Heart left ventricle (tissue), 16 donors: ENCODE measurements at regions not wholly inside any gene's neighbourhood (a gene's known extent, or its start where the extent isn't known, plus 50 kb on each side); places are given as distances from the start of the nearest gene placed in this dataset.
A peak's percentile ranks its signal among the peaks of the same experiment; 100 is the strongest.
"Not testable (repeated sequence)": the region's sequence is repeated elsewhere in the genome, so short reads cannot be mapped to it uniquely, and the experiment has no call there.

Experiments used
- ATAC-seq, 4 donors: fragments of 200-7000 bp; cut with Tn5 transposase; one replicate each; pipeline ENCODE4 v1.9.1; 2020 to 2022; ENCODE audit warnings: moderate library complexity in 4 of 4, mild to moderate bottlenecking in 3 of 4, moderate number of reproducible peaks in 1 of 4
- DNase-seq, 5 donors: peaks; one replicate each; pipeline ENCODE4 v3.0.0-alpha.2; 2020
- H3K27ac ChIP-seq, 12 donors: fragments of 200-600 bp; sonication (generic) in 4 of 12; one replicate each; pipeline versions ENCODE4 v1.5.0 to v1.8.0; 2016 to 2022; ENCODE audit warnings: mild to moderate bottlenecking in 2 of 12
- H3K27me3 ChIP-seq, 9 donors: fragments of 200-600 bp; sonication (generic) in 2 of 9; one replicate each; pipeline versions ENCODE4 v1.5.1 to v1.8.0; 2016 to 2022; ENCODE audit warnings: mild to moderate bottlenecking in 3 of 9
- H3K36me3 ChIP-seq, 9 donors: fragments of 200-600 bp; sonication (generic) in 2 of 9; one replicate each; pipeline versions ENCODE4 v1.5.0 to v1.8.0; 2018 to 2022; ENCODE audit warnings: mild to moderate bottlenecking in 2 of 9
- H3K4me1 ChIP-seq, 12 donors: fragments of 200-600 bp; sonication (generic) in 4 of 12; one replicate each; pipeline versions ENCODE4 v1.5.0 to v1.8.0; 2016 to 2022; ENCODE audit warnings: mild to moderate bottlenecking in 3 of 12
- H3K4me3 ChIP-seq, 12 donors: fragments of 200-600 bp; sonication (generic) in 4 of 12; one replicate each; pipeline versions ENCODE4 v1.5.0 to v1.8.0; 2017 to 2022; ENCODE audit warnings: mild to moderate bottlenecking in 9 of 12, moderate library complexity in 4 of 12
- H3K9me3 ChIP-seq, 12 donors: fragments of 200-600 bp; sonication (generic) in 4 of 12; one replicate each; pipeline versions ENCODE4 v1.5.0 to v1.8.0; 2016 to 2022; ENCODE audit warnings: mild to moderate bottlenecking in 1 of 12
- CTCF ChIP-seq, 12 donors: fragments of 200-600 bp; sonication (generic) in 4 of 12; IDR thresholded peaks; one replicate each; pipeline versions ENCODE4 v1.5.0 to v1.8.0; 2018 to 2022; ENCODE audit warnings: antibody characterized with exemption in 12 of 12, mild to moderate bottlenecking in 5 of 12
- POLR2A ChIP-seq, 2 donors: fragments of 450-650 bp; IDR thresholded peaks; one replicate each; pipeline ENCODE4 v1.6.1; 2017; ENCODE audit warnings: antibody characterized with exemption in 2 of 2, mild to moderate bottlenecking in 2 of 2, moderate library complexity in 2 of 2
- WGBS, 4 donors: extraction: QIAGEN DNeasy Blood & Tissue Kit in 2 of 4; methylation state at CpG; one replicate each; pipeline versions ENCODE4 v1.1.5 to v1.1.7; 2013 to 2018; 5-methylcytosine and 5-hydroxymethylcytosine counted together
- intact Hi-C, 10 donors: fragments of 100-400 bp; cut with DNase I; formaldehyde crosslinking; loops; one replicate each; pipeline versions ENCODE4 v1.11.1 to v1.14.2; 2022
- donor health status: ischemic (EF 13 %, LVEDD 7.1; RV severe dilation, severe dysfunction).
- donor health status: healthy with polysubstance abuse.
- donor health status: DM: no; HTN: yes; CAD: no.
- donor health status: DM: no; HTN: no; CAD: no.
- donor health status: ischemic (EF 25% LVEDD 6.9; RV normal size, moderate dysfunction).
- donor health status: ischemic (EF 25% LVEDD 5.7; RV mildly dilated, moderate dysfunction).
- donor health status: healthy.
- donor health status: DM: yes; HTN: yes; CAD: no.
- donor health status: ischemic (EF 35%, LVEDD 5.7; RV mildly dilated, moderate dysfunction).
- donor health status: nonischemic (EF 11% LVEDD 7.7; RV severe dilation, severe dysfunction).
- donor health status: DM: yes; HTN: yes; CAD: no.
- donor health status: PGD.
- donor health status: ischemic (EF 29% LVEDD 5.4; RV normal size, mild dysfunction).
- donor health status: nonischemic (EF 23%, LVEDD 6.1; RV moderate dilation, normal function).

GRCh38 chrX:92249125-92249524 lies 469.9 kb downstream of the PCDH11X start:
- H3K27me3 ChIP-seq = no peaks in the 10 kb centered on the region
- no peak for ATAC-seq
- intact Hi-C loops = no loop called here
- no peak overlapping the region for H3K27ac ChIP-seq
- WGBS, 4 donors = 74 to 82% (median 80%) methylated on average over 2 of the region's 2 CpGs
- H3K36me3 ChIP-seq = no peaks in the 10 kb centered on the region
- TF ChIP-seq POLR2A (IDR thresholded peaks at IDR 0.05) = no peak
- TF ChIP-seq CTCF (IDR thresholded peaks at IDR 0.05) = no peak
- peaks cover 0 to 4% (median 0%) of the 10 kb centered on the region in 12 donors for H3K9me3 ChIP-seq
- DNase-seq = no peak
- no peaks in the 10 kb centered on the region for H3K4me1 ChIP-seq
- H3K4me3 ChIP-seq = no peak overlapping the region

GRCh38 chrX:92260102-92260501 lies 480.9 kb downstream of the PCDH11X start:
- intact Hi-C loops = no loop called here
- DNase-seq = no peak
- Histone ChIP-seq H3K36me3 (no peaks in the 10 kb centered on the region), H3K9me3 (peaks cover 0 to 12% (median 0%) of the 10 kb centered on the region in 12 donors), H3K27ac (no peak overlapping the region), H3K4me1 (no peaks in the 10 kb centered on the region), H3K4me3 (no peak overlapping the region), H3K27me3 (peaks cover 0 to 2% (median 0%) of the 10 kb centered on the region in 9 donors)
- ATAC-seq = no peak
- 82 to 87% (median 83%) methylated on average over 7 of the region's 7 CpGs for WGBS, 4 donors
- TF ChIP-seq CTCF (IDR thresholded peaks at IDR 0.05) (no peak), POLR2A (IDR thresholded peaks at IDR 0.05) (no peak)

GRCh38 chrX:92270936-92271855 lies 492.0 kb downstream of the PCDH11X start:
- ATAC-seq (no peak), DNase-seq (no peak)
- 23 to 30% (median 27%) methylated on average over 7 of the region's 7 CpGs for WGBS, 4 donors

GRCh38 chrX:92278556-92278955 lies 499.4 kb downstream of the PCDH11X start:
- H3K9me3 ChIP-seq, intact Hi-C loops: not testable (repeated sequence)
- WGBS, 4 donors = 85 to 87% (median 86%) methylated on average over 7 of the region's 7 CpGs

More at GRCh38 chrX:92270936-92271855, 492.0 kb downstream of the PCDH11X start:
- Histone ChIP-seq H3K4me3 (peak overlapping the region in 1 of 12 donors; percentile 10), H3K9me3 (no peaks in the 10 kb centered on the region), H3K27ac (no peak overlapping the region), H3K36me3 (no peaks in the 10 kb centered on the region), H3K4me1 (no peaks in the 10 kb centered on the region), H3K27me3 (no peaks in the 10 kb centered on the region)
- TF ChIP-seq POLR2A (IDR thresholded peaks at IDR 0.05) (no peak), CTCF (IDR thresholded peaks at IDR 0.05) (no peak)
- intact Hi-C loops = no loop called here

GRCh38 chrX:92280347-92280746 lies 501.2 kb downstream of the PCDH11X start:
- H3K4me3 ChIP-seq, H3K36me3 ChIP-seq, ATAC-seq, H3K27ac ChIP-seq, H3K27me3 ChIP-seq, intact Hi-C loops, DNase-seq, H3K4me1 ChIP-seq, H3K9me3 ChIP-seq: not testable (repeated sequence)
- WGBS, 4 donors = 88 to 97% (median 92%) methylated on average over 2 of the region's 2 CpGs

More at GRCh38 chrX:92278556-92278955, 499.4 kb downstream of the PCDH11X start:
- H3K4me1 ChIP-seq, ATAC-seq, H3K27ac ChIP-seq, H3K27me3 ChIP-seq, DNase-seq, H3K4me3 ChIP-seq, H3K36me3 ChIP-seq: not testable (repeated sequence)
